HepG2 (cell line): ENCODE measurements at regions not wholly inside any gene's neighbourhood (a gene's known extent, or its start where the extent isn't known, plus 50 kb on each side); places are given as distances from the start of the nearest gene placed in this dataset.

ENCODE experiments used
- ATAC-seq: fragments of 200-7000 bp; cut with Tn5 transposase; 3 replicates; pipeline ENCODE4 v1.9.1; 2020; ENCODE audit warnings: mild to moderate bottlenecking, moderate library complexity
- BruUV-seq: library from RNA; stranded (reverse); fragments of 400-500 nt; replicated peaks from 2 replicates; lab custom pipeline; 2021; lab: Mats Ljungman, UMichigan
- CTCF ChIA-PET: fragments of 300-600 bp; formaldehyde crosslinking; extraction: SDS; loops from one replicate; lab custom pipeline; 2021; ENCODE audit warnings: low total read pairs, inconsistent platforms, low intra/inter-chr PET ratio; lab: Yijun Ruan, JAX
- POLR2A ChIA-PET: fragments of 350-600 bp; sonication (Branson Sonifier 250); formaldehyde crosslinking; loops from one replicate; lab custom pipeline; 2020; ENCODE audit warnings: antibody characterized with exemption, inconsistent platforms; lab: Yijun Ruan, JAX
- DNase-seq: peaks from one replicate; pipeline ENCODE4 v3.0.0-alpha.2; 2015; ENCODE audit warnings: low spot score
- FAIRE-seq: peaks from 3 replicates; lab custom pipeline; 2011; peaks lifted over from hg19 to GRCh38; lab: Jason Lieb, UNC
- H2AFZ ChIP-seq: one replicate; pipeline ENCODE4 v1.6.1; 2011; ENCODE audit warnings: low read length, inconsistent platforms
- H3K27ac ChIP-seq: fragments of 300-600 bp; 3 replicates; pipeline ENCODE4 v1.8.0; 2011; ENCODE audit warnings: mixed run types, mild to moderate bottlenecking, mixed read lengths, low read length, inconsistent platforms; ENCODE audit not compliant: insufficient read depth; ENCODE audit errors: extremely low read length
- H3K27me3 ChIP-seq, 2 experiments: fragments of 200-600 bp in 1 of 2; 2 replicates in 1 of 2; 3 replicates in 1 of 2; pipeline versions ENCODE4 v1.6.0 to v1.8.0; 2011; ENCODE audit warnings: low read length in 2 of 2, mild to moderate bottlenecking in 2 of 2, moderate library complexity in 2 of 2, inconsistent platforms in 1 of 2; ENCODE audit not compliant: insufficient read depth in 2 of 2, control insufficient read depth in 1 of 2
- H3K36me3 ChIP-seq, 2 experiments: fragments of 200-600 bp in 1 of 2; replicated peaks in 1 of 2; 2 replicates in 1 of 2; 3 replicates in 1 of 2; pipeline versions ENCODE4 v1.5.1 to v1.8.0; 2011; ENCODE audit warnings: low read length in 2 of 2, inconsistent platforms in 1 of 2; ENCODE audit not compliant: insufficient read depth in 2 of 2, control insufficient read depth in 1 of 2
- H3K4me1 ChIP-seq: 2 replicates; pipeline ENCODE4 v1.5.1; 2012; ENCODE audit warnings: low read length, inconsistent platforms; ENCODE audit not compliant: insufficient read depth
- H3K4me2 ChIP-seq: 2 replicates; pipeline ENCODE4 v1.6.0; 2011; ENCODE audit warnings: low read depth, low read length, inconsistent platforms
- H3K4me3 ChIP-seq, 3 experiments: fragments of 200-600 bp in 1 of 3; sonication (generic), shearing (Covaris generic) in 1 of 3; replicated peaks in 1 of 3; 2 replicates each; pipeline ENCODE4 v1.5.1; 2011 to 2016; ENCODE audit warnings: low read length in 3 of 3, inconsistent platforms in 2 of 3, low read depth in 2 of 3, mild to moderate bottlenecking in 2 of 3, control low read depth in 1 of 3, mixed read lengths in 1 of 3; ENCODE audit not compliant: insufficient read depth in 1 of 3
- H3K79me2 ChIP-seq: one replicate; pipeline ENCODE4 v1.6.1; 2011; ENCODE audit warnings: low read length, inconsistent platforms; ENCODE audit not compliant: insufficient read depth
- H3K9ac ChIP-seq: 2 replicates; pipeline ENCODE4 v1.6.0; 2011; ENCODE audit warnings: mild to moderate bottlenecking, low read depth, low read length, inconsistent platforms; ENCODE audit not compliant: insufficient read depth
- H3K9me3 ChIP-seq: 2 replicates; pipeline ENCODE4 v1.5.1; 2012; ENCODE audit warnings: mild to moderate bottlenecking, low read length
- H4K20me1 ChIP-seq: 2 replicates; pipeline ENCODE4 v1.6.0; 2011; ENCODE audit warnings: inconsistent platforms, mild to moderate bottlenecking, low read length, moderate library complexity; ENCODE audit not compliant: insufficient read depth
- HNRNPL ChIP-seq: fragments of 200-400 bp; formaldehyde crosslinking; IDR thresholded peaks from 2 replicates; pipeline ENCODE4 v1.6.1; 2017; ENCODE audit warnings: mild to moderate bottlenecking, low read depth, low read length
- MXD4 ChIP-seq: IDR thresholded peaks from 2 replicates; pipeline ENCODE4 v1.6.1; 2016; ENCODE audit warnings: mild to moderate bottlenecking, missing biosample characterization, missing genetic modification reagents
- PRMT3 ChIP-seq: sonication (generic); formaldehyde crosslinking; IDR thresholded peaks from 2 replicates; pipeline ENCODE4 v1.8.1; 2022; ENCODE audit warnings: low read depth, mild to moderate bottlenecking, moderate library complexity, missing genetic modification reagents, borderline replicate concordance
- XBP1 ChIP-seq: sonication (generic); formaldehyde crosslinking; IDR thresholded peaks from 2 replicates; pipeline ENCODE4 v1.5.0; 2020; ENCODE audit warnings: missing genetic modification reagents
- ZFP91 ChIP-seq: sonication (generic); formaldehyde crosslinking; IDR thresholded peaks from 2 replicates; pipeline ENCODE4 v1.9.0; 2022; ENCODE audit warnings: missing genetic modification reagents, mild to moderate bottlenecking, borderline replicate concordance
- ZNF232 ChIP-seq: sonication (generic); formaldehyde crosslinking; IDR thresholded peaks from 2 replicates; pipeline ENCODE4 v1.4.0; 2020; ENCODE audit warnings: missing genetic modification reagents, borderline replicate concordance
- ZNF333 ChIP-seq: sonication (generic); formaldehyde crosslinking; IDR thresholded peaks from 2 replicates; pipeline ENCODE4 v1.4.0; 2020; ENCODE audit warnings: mild to moderate bottlenecking, missing genetic modification reagents, borderline replicate concordance
- WGBS: methylation state at CpG from one replicate; pipeline ENCODE4 v1.1.6; 2017; ENCODE audit warnings: low lambda C conversion rate; 5-methylcytosine and 5-hydroxymethylcytosine counted together
- in situ Hi-C: cut with HindIII; loops from 2 replicates; pipeline ENCODE4 v1.10.0; 2017; ENCODE audit warnings: low pct_unique_long_range_greater_than_20kb; ENCODE audit not compliant: extremely low pct_ligation_motif_present
- intact Hi-C: fragments of 100-400 bp; cut with micrococcal nuclease; formaldehyde crosslinking; loops from one replicate; pipeline ENCODE4 v1.10.0; 2022; ENCODE audit not compliant: unreplicated experiment

GRCh38 chr2:175743011-175743410 lies 259.1 kb downstream of the LNPK start (continued):
- no peak for TF ChIP-seq MXD4 (CRISPR knock-in tag)
- TF ChIP-seq, all 625 proteins: peak for 0

- peaks cover 14% of the 10 kb centered on the region; the same call in 1 of the 2 replicates for H3K4me1 ChIP-seq
- CTCF ChIA-PET, result no interaction called here
- no peak overlapping the region for H3K4me2 ChIP-seq
- POLR2A ChIA-PET, result no interaction called here
- intact Hi-C loops, result no loop called here
- no peaks in the 10 kb centered on the region; a peak in 1 of 5 replicates for H3K36me3 ChIP-seq
- in situ Hi-C loops, result no loop called here
- no peak overlapping the region for H3K27ac ChIP-seq
- H3K4me3 ChIP-seq, result no peak overlapping the region
- H3K27me3 ChIP-seq, result no peaks in the 10 kb centered on the region
- no peaks in the 10 kb centered on the region for H4K20me1 ChIP-seq
- ATAC-seq, result no peak
- BruUV-seq, result no TSS peak
- WGBS, result 66% methylated on average over 3 of the region's 3 CpGs
- DNase-seq, result no peak
- no peaks in the 10 kb centered on the region for H3K79me2 ChIP-seq
- H3K9ac ChIP-seq, result no peak overlapping the region
- H3K9me3 ChIP-seq, result no peaks in the 10 kb centered on the region
- FAIRE-seq, result no peak
- no peak overlapping the region for H2AFZ ChIP-seq
- TF ChIP-seq PRMT3 (CRISPR knock-in tag) (no peak), XBP1 (CRISPR knock-in tag) (no peak), ZNF333 (CRISPR knock-in tag) (no peak), ZFP91 (CRISPR knock-in tag) (no peak), ZNF232 (no peak), HNRNPL (no peak)
These were observed 259.7 kb downstream of the LNPK start for GRCh38 chr2:175742367-175742766.
